PC-9 (cell line): ENCODE measurements at regions not wholly inside any gene's neighbourhood (a gene's known extent, or its start where the extent isn't known, plus 50 kb on each side); places are given as distances from the start of the nearest gene placed in this dataset.

Experiments
- BruUV-seq: library from RNA; stranded (reverse); fragments of 400-500 nt; replicated peaks from 2 replicates; lab custom pipeline; 2021; lab: Mats Ljungman, UMichigan
- CTCF ChIA-PET: fragments of 300-600 bp; sonication (Branson Sonifier 250); formaldehyde crosslinking; loops from one replicate; lab custom pipeline; 2022; ENCODE audit warnings: antibody characterized with exemption; lab: Charles Lee
- POLR2A ChIA-PET: fragments of 300-600 bp; sonication (Branson Sonifier 250); formaldehyde crosslinking; loops from one replicate; lab custom pipeline; 2022; ENCODE audit warnings: antibody characterized with exemption; ENCODE audit not compliant: unreplicated experiment; lab: Charles Lee
- DNase-seq, 2 experiments: peaks; one replicate each; pipeline versions ENCODE4 v3.0.0 to v3.0.0-alpha.2; 2015 to 2022; ENCODE audit warnings: mixed read lengths in 1 of 2
- H2AFZ ChIP-seq: fragments of 200-600 bp; sonication (generic); 2 replicates; pipeline ENCODE4 v1.8.1; 2017; ENCODE audit warnings: antibody characterized with exemption
- H3F3A ChIP-seq: fragments of 200-600 bp; sonication (generic); 2 replicates; pipeline ENCODE4 v1.8.1; 2017; ENCODE audit warnings: antibody characterized with exemption, mild to moderate bottlenecking, low read depth; ENCODE audit not compliant: insufficient read depth
- H3K27ac ChIP-seq: fragments of 200-600 bp; sonication (generic); 2 replicates; pipeline ENCODE4 v1.6.1; 2016; ENCODE audit warnings: mixed run types
- H3K27me3 ChIP-seq: fragments of 200-600 bp; sonication (generic); 2 replicates; pipeline ENCODE4 v1.6.1; 2016; ENCODE audit warnings: low read depth, mixed run types; ENCODE audit not compliant: insufficient read depth
- H3K36me3 ChIP-seq: fragments of 200-600 bp; sonication (generic); 2 replicates; pipeline ENCODE4 v1.6.1; 2016; ENCODE audit warnings: low read depth, mixed run types
- H3K4me1 ChIP-seq: fragments of 200-600 bp; sonication (generic); replicated peaks from 2 replicates; pipeline ENCODE4 v1.6.1; 2016; ENCODE audit warnings: mixed run types; ENCODE audit not compliant: insufficient read depth
- H3K4me2 ChIP-seq: fragments of 200-600 bp; sonication (generic); 2 replicates; pipeline ENCODE4 v1.6.1; 2017; ENCODE audit warnings: mixed run types
- H3K4me3 ChIP-seq: fragments of 200-600 bp; sonication (generic); 2 replicates; pipeline ENCODE4 v1.6.1; 2016; ENCODE audit warnings: mixed run types
- H3K79me2 ChIP-seq: fragments of 200-600 bp; sonication (generic); 2 replicates; pipeline ENCODE4 v1.6.1; 2017; ENCODE audit warnings: low read depth, mixed run types
- H3K9me2 ChIP-seq: fragments of 200-600 bp; sonication (generic); 2 replicates; pipeline ENCODE4 v1.8.1; 2017; ENCODE audit warnings: mild to moderate bottlenecking; ENCODE audit not compliant: insufficient read depth
- H3K9me3 ChIP-seq: fragments of 200-600 bp; sonication (generic); 2 replicates; pipeline ENCODE4 v1.8.1; 2016; ENCODE audit warnings: low read depth; ENCODE audit not compliant: insufficient read depth
- H4K20me1 ChIP-seq: fragments of 200-600 bp; sonication (generic); 2 replicates; pipeline ENCODE4 v1.8.1; 2017; ENCODE audit not compliant: insufficient read depth
- EZH2 ChIP-seq: fragments of 200-600 bp; sonication (generic); IDR thresholded peaks from 2 replicates; pipeline ENCODE4 v1.8.0; 2017; ENCODE audit warnings: antibody characterized with exemption, low read depth
- intact Hi-C: fragments of 100-400 bp; cut with micrococcal nuclease; formaldehyde crosslinking; loops from one replicate; pipeline ENCODE4 v1.10.0; 2022; ENCODE audit not compliant: unreplicated experiment
- TF ChIP-seq, protein P1 (sequence below): fragments of 200-600 bp; sonication (generic); conservative IDR thresholded peaks from 2 replicates; pipeline ENCODE4 v1.6.1; 2017; ENCODE audit warnings: mixed run types, antibody characterized with exemption, mild to moderate bottlenecking, moderate library complexity

DNA sequence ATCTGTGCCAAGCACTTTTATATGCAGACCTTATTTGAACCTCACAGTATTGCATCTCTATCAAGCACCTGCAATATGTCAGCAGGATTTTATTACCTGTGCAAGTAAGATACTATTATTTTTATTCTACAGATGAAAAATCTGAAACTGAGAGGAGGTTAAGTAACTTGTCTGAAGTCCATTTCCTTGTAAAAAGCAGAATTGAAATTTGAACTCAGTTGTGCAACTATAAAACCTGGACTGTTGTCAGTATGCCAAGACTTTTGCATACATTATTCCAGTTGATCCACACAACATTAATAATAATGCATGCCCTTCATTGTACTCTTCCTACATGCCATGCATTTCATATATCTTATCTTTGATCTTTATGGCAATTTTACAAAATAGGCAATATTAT, 82.2 kb upstream of the BRINP1 start:
- no peaks in the 10 kb centered on the region for H3K9me3 ChIP-seq
- no peaks in the 10 kb centered on the region for H4K20me1 ChIP-seq
- DNase-seq: no peak
- no peak overlapping the region for H3K4me2 ChIP-seq
- H3K9me2 ChIP-seq: no peaks in the 10 kb centered on the region
- H3K27ac ChIP-seq: no peak overlapping the region
- TF ChIP-seq EZH2: no peak
- TF ChIP-seq, protein P1, sequence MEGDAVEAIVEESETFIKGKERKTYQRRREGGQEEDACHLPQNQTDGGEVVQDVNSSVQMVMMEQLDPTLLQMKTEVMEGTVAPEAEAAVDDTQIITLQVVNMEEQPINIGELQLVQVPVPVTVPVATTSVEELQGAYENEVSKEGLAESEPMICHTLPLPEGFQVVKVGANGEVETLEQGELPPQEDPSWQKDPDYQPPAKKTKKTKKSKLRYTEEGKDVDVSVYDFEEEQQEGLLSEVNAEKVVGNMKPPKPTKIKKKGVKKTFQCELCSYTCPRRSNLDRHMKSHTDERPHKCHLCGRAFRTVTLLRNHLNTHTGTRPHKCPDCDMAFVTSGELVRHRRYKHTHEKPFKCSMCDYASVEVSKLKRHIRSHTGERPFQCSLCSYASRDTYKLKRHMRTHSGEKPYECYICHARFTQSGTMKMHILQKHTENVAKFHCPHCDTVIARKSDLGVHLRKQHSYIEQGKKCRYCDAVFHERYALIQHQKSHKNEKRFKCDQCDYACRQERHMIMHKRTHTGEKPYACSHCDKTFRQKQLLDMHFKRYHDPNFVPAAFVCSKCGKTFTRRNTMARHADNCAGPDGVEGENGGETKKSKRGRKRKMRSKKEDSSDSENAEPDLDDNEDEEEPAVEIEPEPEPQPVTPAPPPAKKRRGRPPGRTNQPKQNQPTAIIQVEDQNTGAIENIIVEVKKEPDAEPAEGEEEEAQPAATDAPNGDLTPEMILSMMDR: no peak
- POLR2A ChIA-PET: no interaction called here
- no peak overlapping the region for H2AFZ ChIP-seq
- H3F3A ChIP-seq: no peaks in the 10 kb centered on the region
- H3K27me3 ChIP-seq: no peaks in the 10 kb centered on the region
- H3K36me3 ChIP-seq: no peaks in the 10 kb centered on the region
- CTCF ChIA-PET: no interaction called here
- intact Hi-C loops: no loop called here
- H3K4me1 ChIP-seq: no peaks in the 10 kb centered on the region
- no TSS peak for BruUV-seq
- no peak overlapping the region for H3K4me3 ChIP-seq
- no peaks in the 10 kb centered on the region for H3K79me2 ChIP-seq

DNA sequence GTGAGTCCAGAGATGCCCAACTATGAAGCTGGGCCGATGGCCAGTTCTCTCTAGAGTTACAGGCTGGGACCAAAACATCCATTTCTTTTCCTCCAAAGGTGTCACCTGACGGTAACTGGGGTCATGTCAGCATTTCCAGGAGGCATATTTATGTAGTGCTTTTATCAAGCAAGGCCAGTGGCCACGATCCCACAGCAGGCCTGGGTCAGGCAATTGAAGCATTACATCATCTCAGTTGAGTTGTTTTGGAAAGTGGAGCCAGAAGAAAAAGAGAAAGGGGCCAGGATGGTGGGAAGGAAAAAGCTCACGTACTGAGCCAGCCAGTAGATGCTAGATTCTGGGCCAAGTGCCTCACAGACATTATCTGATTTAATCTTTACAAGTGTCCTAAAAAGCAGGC, 73.9 kb upstream of the BRINP1 start:
- Histone ChIP-seq H3F3A (no peaks in the 10 kb centered on the region), H3K4me3 (no peak overlapping the region), H3K4me1 (no peaks in the 10 kb centered on the region), H3K9me3 (no peaks in the 10 kb centered on the region), H4K20me1 (no peaks in the 10 kb centered on the region), H3K27ac (no peak overlapping the region), H2AFZ (no peak overlapping the region), H3K36me3 (no peaks in the 10 kb centered on the region), H3K4me2 (no peak overlapping the region), H3K27me3 (no peaks in the 10 kb centered on the region), H3K9me2 (no peaks in the 10 kb centered on the region), H3K79me2 (no peaks in the 10 kb centered on the region)
- no TSS peak for BruUV-seq
- POLR2A ChIA-PET: no interaction called here
- intact Hi-C loops: no loop called here
- no peak for DNase-seq
- CTCF ChIA-PET: no interaction called here
- TF ChIP-seq EZH2: no peak
- TF ChIP-seq, protein P1: no peak

DNA sequence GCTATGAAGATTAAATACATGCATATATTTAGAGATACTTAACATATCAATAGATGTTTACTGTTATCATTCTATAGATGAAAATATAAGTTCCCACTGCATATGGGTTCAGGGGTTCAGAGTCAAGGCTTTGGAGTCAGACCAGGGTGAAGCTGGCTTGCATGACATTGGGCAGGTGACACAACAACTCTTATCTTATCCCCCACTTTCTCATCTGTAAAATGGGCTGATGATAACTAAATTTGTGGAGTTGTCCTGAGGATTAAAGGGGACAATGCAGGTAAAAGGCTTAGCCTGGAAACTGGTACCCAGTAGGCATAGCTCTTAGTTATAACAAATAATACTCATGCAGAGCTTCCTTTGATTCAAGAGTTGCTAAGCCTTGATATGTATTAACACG, 72.6 kb upstream of the BRINP1 start:
- no peak for DNase-seq

More for the DNA sequence above, 72.6 kb upstream of the BRINP1 start:
- H3K4me3 ChIP-seq: no peak overlapping the region
- H3K4me1 ChIP-seq: no peaks in the 10 kb centered on the region
- TF ChIP-seq, protein P1: no peak
- TF ChIP-seq EZH2: no peak
- H3K27me3 ChIP-seq: no peaks in the 10 kb centered on the region
- H3K27ac ChIP-seq: no peak overlapping the region
- H3F3A ChIP-seq: no peaks in the 10 kb centered on the region
- no peak overlapping the region for H2AFZ ChIP-seq
- BruUV-seq: no TSS peak
- no peaks in the 10 kb centered on the region for H3K9me3 ChIP-seq
- H3K4me2 ChIP-seq: no peak overlapping the region
- no peaks in the 10 kb centered on the region for H3K9me2 ChIP-seq
- H4K20me1 ChIP-seq: no peaks in the 10 kb centered on the region
- intact Hi-C loops: no loop called here
- H3K79me2 ChIP-seq: no peaks in the 10 kb centered on the region
- POLR2A ChIA-PET: no interaction called here
- CTCF ChIA-PET: no interaction called here
- no peaks in the 10 kb centered on the region for H3K36me3 ChIP-seq
